ENCODE measurements at regions not wholly inside any gene's neighbourhood (a gene's known extent, or its start where the extent isn't known, plus 50 kb on each side); places are given as distances from the start of the nearest gene placed in this dataset.

DNA sequence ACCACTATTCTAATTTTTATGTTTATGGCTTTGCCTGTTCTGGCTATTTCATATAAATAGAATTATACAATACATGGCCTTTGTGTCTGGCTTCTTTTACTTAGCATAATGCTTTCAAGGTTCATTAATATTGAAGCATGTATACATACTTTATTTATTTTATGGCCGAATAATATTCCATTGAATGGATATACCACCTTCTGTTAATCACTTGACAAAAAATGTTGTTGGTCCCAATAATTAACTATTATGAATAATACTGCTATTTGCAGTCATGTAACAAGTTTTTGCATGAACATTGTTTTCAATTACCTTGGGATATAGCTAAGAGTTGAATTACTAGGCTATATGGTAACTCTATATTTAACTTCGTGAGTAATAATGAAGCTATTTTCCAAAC lies 767.5 kb downstream of the INHBA start:
- TF ChIP-seq, protein P1, sequence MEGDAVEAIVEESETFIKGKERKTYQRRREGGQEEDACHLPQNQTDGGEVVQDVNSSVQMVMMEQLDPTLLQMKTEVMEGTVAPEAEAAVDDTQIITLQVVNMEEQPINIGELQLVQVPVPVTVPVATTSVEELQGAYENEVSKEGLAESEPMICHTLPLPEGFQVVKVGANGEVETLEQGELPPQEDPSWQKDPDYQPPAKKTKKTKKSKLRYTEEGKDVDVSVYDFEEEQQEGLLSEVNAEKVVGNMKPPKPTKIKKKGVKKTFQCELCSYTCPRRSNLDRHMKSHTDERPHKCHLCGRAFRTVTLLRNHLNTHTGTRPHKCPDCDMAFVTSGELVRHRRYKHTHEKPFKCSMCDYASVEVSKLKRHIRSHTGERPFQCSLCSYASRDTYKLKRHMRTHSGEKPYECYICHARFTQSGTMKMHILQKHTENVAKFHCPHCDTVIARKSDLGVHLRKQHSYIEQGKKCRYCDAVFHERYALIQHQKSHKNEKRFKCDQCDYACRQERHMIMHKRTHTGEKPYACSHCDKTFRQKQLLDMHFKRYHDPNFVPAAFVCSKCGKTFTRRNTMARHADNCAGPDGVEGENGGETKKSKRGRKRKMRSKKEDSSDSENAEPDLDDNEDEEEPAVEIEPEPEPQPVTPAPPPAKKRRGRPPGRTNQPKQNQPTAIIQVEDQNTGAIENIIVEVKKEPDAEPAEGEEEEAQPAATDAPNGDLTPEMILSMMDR (IDR thresholded peaks at IDR 0.05; ENCODE audit: control insufficient read depth, insufficient read depth, low read depth, low read length, missing control alignments) = no peak
- no peak for DNase-seq (ENCODE audit: low read depth)
- no peak overlapping the region for H3K4me3 ChIP-seq (ENCODE audit: control insufficient read depth, low read depth, low read length)

DNA sequence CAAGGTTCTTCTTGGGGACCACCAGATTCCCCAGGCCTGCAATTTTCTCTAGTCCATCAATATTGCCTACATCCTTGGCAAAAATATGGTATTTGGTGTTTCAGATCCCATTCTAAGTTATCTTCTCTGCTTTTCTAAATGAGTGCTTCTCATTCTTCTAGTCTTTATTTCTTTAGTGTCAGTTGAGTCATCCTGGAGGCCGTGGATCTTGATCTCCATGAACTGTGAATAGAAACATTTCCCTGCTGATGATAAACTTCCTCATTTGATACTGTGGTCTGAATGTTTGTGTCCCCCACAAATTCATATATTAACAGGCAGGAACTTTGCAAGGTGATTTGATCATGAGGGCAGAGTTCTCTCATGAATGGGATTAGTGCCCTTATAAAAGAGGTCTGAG lies 779.3 kb downstream of the INHBA start:
- H3K4me3 ChIP-seq (ENCODE audit: control insufficient read depth, low read depth, low read length) = no peak overlapping the region
- DNase-seq (ENCODE audit: low read depth) = no peak
- TF ChIP-seq, protein P1 (IDR thresholded peaks at IDR 0.05; ENCODE audit: control insufficient read depth, insufficient read depth, low read depth, low read length, missing control alignments) = no peak

DNA sequence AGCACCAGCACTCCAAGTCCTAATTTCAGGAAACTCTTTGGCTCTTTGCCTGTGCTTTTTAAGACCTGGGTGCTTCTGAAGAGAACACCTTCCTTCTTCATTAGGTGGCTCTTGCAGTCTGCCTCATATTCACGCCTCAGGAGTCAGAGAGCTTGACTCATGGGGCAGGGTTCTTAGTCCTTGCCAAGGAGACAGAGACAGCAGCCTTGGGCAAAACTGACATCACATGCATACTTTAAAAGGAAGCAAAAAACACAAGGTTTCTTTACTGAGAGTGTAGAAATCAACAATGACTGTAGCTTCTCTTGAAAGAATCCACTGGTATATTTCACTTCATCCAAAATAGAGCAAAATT lies 780.6 kb downstream of the INHBA start:
- H3K4me3 ChIP-seq (ENCODE audit: control insufficient read depth, low read depth, low read length) = no peak overlapping the region
- TF ChIP-seq, protein P1 (IDR thresholded peaks at IDR 0.05; ENCODE audit: control insufficient read depth, insufficient read depth, low read depth, low read length, missing control alignments) = no peak
- peak; percentile 78 for DNase-seq (ENCODE audit: low read depth)

DNA sequence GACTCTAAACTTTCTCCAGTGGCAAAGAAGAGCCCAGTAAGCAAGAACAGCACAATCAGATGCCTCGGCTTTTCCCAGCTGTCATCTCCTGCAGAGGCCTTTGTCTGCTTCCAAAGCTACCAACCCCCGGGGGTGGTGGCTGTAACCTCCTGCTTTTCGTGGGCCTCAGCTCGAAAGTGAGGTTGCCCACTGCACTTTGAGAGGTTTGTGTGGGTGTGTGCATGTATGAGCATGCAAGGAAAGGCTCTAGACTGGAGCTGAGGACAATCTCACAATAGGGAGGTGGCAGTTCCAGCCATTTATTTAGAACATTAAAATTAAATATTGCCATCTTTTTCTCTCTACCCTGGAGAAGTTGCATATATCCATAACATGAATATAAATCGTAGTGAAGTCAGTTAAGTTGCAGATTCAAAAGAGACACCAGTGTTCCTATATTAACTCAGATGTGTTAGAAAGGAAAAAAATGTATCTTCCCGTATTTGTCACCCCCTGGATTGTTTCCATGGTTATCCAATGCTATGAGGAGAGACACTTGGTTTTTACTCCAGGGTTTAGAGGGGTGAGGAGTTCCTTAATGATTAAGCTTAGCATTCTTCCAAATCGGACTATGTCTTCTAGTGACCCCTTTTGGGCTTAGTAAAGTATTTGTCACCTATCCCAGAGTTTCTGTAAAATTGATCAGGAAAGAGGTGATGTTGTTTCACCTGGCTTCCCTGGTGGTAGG lies 781.1 kb downstream of the INHBA start:
- TF ChIP-seq, protein P1 (IDR thresholded peaks at IDR 0.05; ENCODE audit: control insufficient read depth, insufficient read depth, low read depth, low read length, missing control alignments) = no peak
- no peak overlapping the region for H3K4me3 ChIP-seq (ENCODE audit: control insufficient read depth, low read depth, low read length)
- no peak for DNase-seq (ENCODE audit: low read depth)

DNA sequence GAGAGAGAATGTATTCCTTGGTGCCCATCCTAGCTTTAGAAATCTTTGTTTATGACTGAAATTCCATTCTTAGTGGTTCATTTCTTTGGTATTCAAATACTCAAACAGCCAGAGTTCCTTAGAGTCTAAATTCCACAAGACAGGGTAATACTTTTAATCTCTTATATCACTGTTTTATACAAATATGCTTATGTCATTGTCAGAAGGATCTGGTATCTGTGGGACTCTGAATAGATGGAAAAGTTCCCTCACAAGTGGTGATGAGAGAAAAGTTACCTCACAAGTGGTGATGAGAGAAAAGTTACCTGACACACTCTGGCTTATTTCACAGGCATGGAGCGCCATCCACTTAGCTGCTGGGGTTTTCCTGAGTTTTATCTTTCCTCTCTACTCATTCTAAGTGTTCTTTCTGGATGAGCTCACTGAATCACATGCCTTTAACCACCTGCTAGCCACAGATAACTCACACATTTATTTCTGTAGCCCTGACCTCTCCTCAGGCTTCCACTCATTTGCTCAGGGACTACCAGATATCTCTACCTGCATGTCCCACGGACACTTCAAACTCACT lies 784.0 kb downstream of the SUGCT start:
- peak; percentile 76 for DNase-seq (ENCODE audit: low read depth)
- no peak overlapping the region for H3K4me3 ChIP-seq (ENCODE audit: control insufficient read depth, low read depth, low read length)
- TF ChIP-seq, protein P1 (IDR thresholded peaks at IDR 0.05; ENCODE audit: control insufficient read depth, insufficient read depth, low read depth, low read length, missing control alignments) = no peak

DNA sequence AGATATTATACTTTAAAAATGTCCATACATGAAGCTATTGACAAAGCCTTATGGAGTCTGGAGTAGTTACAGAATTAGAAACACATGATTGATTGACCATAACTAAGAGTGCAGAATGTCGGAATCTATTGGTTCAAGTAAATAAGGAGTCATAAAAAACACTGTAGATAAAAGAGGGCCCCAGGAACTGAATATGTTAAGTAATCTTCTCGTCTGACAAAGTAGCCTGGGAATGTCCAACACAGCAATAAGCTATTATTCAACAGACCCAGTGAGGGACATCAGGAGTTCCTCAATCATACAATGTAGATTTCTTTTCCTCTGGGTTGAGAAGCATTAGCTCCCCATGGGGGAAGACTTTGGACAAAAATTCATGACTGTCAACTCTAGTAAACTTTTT lies 782.0 kb downstream of the SUGCT start:
- no peak for DNase-seq (ENCODE audit: low read depth)
- TF ChIP-seq, protein P1 (IDR thresholded peaks at IDR 0.05; ENCODE audit: control insufficient read depth, insufficient read depth, low read depth, low read length, missing control alignments) = no peak
- H3K4me3 ChIP-seq (ENCODE audit: control insufficient read depth, low read depth, low read length) = no peak overlapping the region

Data from AG09309 (cell line).